Panc1 (cell line): ENCODE measurements at regions not wholly inside any gene's neighbourhood (a gene's known extent, or its start where the extent isn't known, plus 50 kb on each side); places are given as distances from the start of the nearest gene placed in this dataset.

Source experiments
- CTCF ChIP-seq: fragments of 450-650 bp; IDR thresholded peaks from 2 replicates; pipeline ENCODE4 v1.5.1; 2017; ENCODE audit warnings: mild to moderate bottlenecking
- POLR2AphosphoS5 ChIP-seq: IDR thresholded peaks from 2 replicates; pipeline ENCODE4 v1.6.1; 2012; ENCODE audit warnings: mild to moderate bottlenecking, low read depth, low read length, moderate library complexity

GRCh38 chr7:10239695-10240345 lies 733.9 kb upstream of the PHF14 start:
- TF ChIP-seq CTCF (no peak), POLR2AphosphoS5 (no peak)
